SJSA1 (cell line): ENCODE measurements at regions not wholly inside any gene's neighbourhood (a gene's known extent, or its start where the extent isn't known, plus 50 kb on each side); places are given as distances from the start of the nearest gene placed in this dataset.
"Not testable (repeated sequence)": the region's sequence is repeated elsewhere in the genome, so short reads cannot be mapped to it uniquely, and the experiment has no call there.

Source experiments
- DNase-seq, 2 experiments: peaks; one replicate each; pipeline ENCODE4 v3.0.0-alpha.2; 2015 to 2020; ENCODE audit warnings: low spot score in 2 of 2, low read depth in 1 of 2
- H3K27ac ChIP-seq: fragments of 250-450 bp; sonication (Bioruptor Pico); 2 replicates; pipeline ENCODE4 v1.5.1; 2020; ENCODE audit warnings: mild to moderate bottlenecking, moderate library complexity
- H3K27me3 ChIP-seq: fragments of 250-450 bp; sonication (Bioruptor Pico); replicated peaks from 2 replicates; pipeline ENCODE4 v1.5.1; 2020; ENCODE audit warnings: mild to moderate bottlenecking, moderate library complexity
- H3K36me3 ChIP-seq: fragments of 250-450 bp; sonication (Bioruptor Pico); 2 replicates; pipeline ENCODE4 v1.5.1; 2020; ENCODE audit warnings: mild to moderate bottlenecking
- H3K4me1 ChIP-seq: fragments of 250-450 bp; sonication (Bioruptor Pico); replicated peaks from 2 replicates; pipeline ENCODE4 v1.6.1; 2021; ENCODE audit warnings: mild to moderate bottlenecking
- H3K4me3 ChIP-seq: fragments of 250-450 bp; sonication (Bioruptor Pico); 2 replicates; pipeline ENCODE4 v1.5.1; 2020; ENCODE audit warnings: mild to moderate bottlenecking
- H3K9me3 ChIP-seq: fragments of 250-450 bp; sonication (Bioruptor Pico); replicated peaks from 2 replicates; pipeline ENCODE4 v1.5.1; 2020; ENCODE audit warnings: mild to moderate bottlenecking

GRCh38 chr15:25169318-25169717 is 214.5 kb downstream of the SNRPN start:
- no peak overlapping the region for H3K4me3 ChIP-seq
- H3K27me3 ChIP-seq, result no peaks in the 10 kb centered on the region
- no peaks in the 10 kb centered on the region for H3K4me1 ChIP-seq
- peaks cover 29% of the 10 kb centered on the region for H3K9me3 ChIP-seq
- DNase-seq, result no peak
- H3K36me3 ChIP-seq, result no peaks in the 10 kb centered on the region
- no peak overlapping the region for H3K27ac ChIP-seq

- DNase-seq, result no peak
- no peak overlapping the region for H3K27ac ChIP-seq
- no peaks in the 10 kb centered on the region for H3K4me1 ChIP-seq
- peaks cover 29% of the 10 kb centered on the region for H3K9me3 ChIP-seq
- no peaks in the 10 kb centered on the region for H3K27me3 ChIP-seq
- H3K36me3 ChIP-seq, result no peaks in the 10 kb centered on the region
- H3K4me3 ChIP-seq, result no peak overlapping the region
Observed at GRCh38 chr15:25170113-25170731, 215.4 kb downstream of the SNRPN start.

- no peak for DNase-seq
- H3K36me3 ChIP-seq, result no peaks in the 10 kb centered on the region
- H3K4me1 ChIP-seq, result no peaks in the 10 kb centered on the region
- H3K9me3 ChIP-seq, result peaks cover 29% of the 10 kb centered on the region
- H3K27me3 ChIP-seq, result no peaks in the 10 kb centered on the region
- no peak overlapping the region for H3K27ac ChIP-seq
- no peak overlapping the region for H3K4me3 ChIP-seq
Observed at GRCh38 chr15:25170781-25171110, 216.0 kb downstream of the SNRPN start.

GRCh38 chr15:25171111-25171811 is 216.5 kb downstream of the SNRPN start:
- DNase-seq, result no peak
- Histone ChIP-seq H3K4me3 (no peak overlapping the region), H3K4me1 (no peaks in the 10 kb centered on the region), H3K9me3 (peaks cover 27% of the 10 kb centered on the region), H3K36me3 (no peaks in the 10 kb centered on the region), H3K27me3 (no peaks in the 10 kb centered on the region), H3K27ac (no peak overlapping the region)

- Histone ChIP-seq H3K9me3 (peaks cover 23% of the 10 kb centered on the region), H3K4me1 (no peaks in the 10 kb centered on the region)
Observed at GRCh38 chr15:25171856-25172687, 217.3 kb downstream of the SNRPN start.

GRCh38 chr15:25172691-25173090 is 217.9 kb downstream of the SNRPN start:
- Histone ChIP-seq H3K9me3 (peaks cover 23% of the 10 kb centered on the region), H3K27me3 (no peaks in the 10 kb centered on the region), H3K4me1 (no peaks in the 10 kb centered on the region), H3K36me3 (no peaks in the 10 kb centered on the region), H3K27ac (no peak overlapping the region), H3K4me3 (no peak overlapping the region)
- DNase-seq, result no peak

More at GRCh38 chr15:25171856-25172687, 217.3 kb downstream of the SNRPN start:
- H3K27ac ChIP-seq, result no peak overlapping the region
- no peaks in the 10 kb centered on the region for H3K27me3 ChIP-seq
- no peak for DNase-seq
- no peak overlapping the region for H3K4me3 ChIP-seq
- no peaks in the 10 kb centered on the region for H3K36me3 ChIP-seq

- H3K36me3 ChIP-seq, result no peaks in the 10 kb centered on the region
- H3K9me3 ChIP-seq, result peaks cover 23% of the 10 kb centered on the region
- H3K27ac ChIP-seq, result no peak overlapping the region
- no peak for DNase-seq
- H3K4me3 ChIP-seq, result no peak overlapping the region
- H3K27me3 ChIP-seq, result no peaks in the 10 kb centered on the region
- H3K4me1 ChIP-seq, result no peaks in the 10 kb centered on the region
Observed at GRCh38 chr15:25173241-25174028, 218.6 kb downstream of the SNRPN start.

- not testable (repeated sequence) for H3K27me3 ChIP-seq, H3K27ac ChIP-seq, DNase-seq, H3K4me3 ChIP-seq, H3K4me1 ChIP-seq, H3K36me3 ChIP-seq
- H3K9me3 ChIP-seq, result peaks cover 23% of the 10 kb centered on the region
Observed at GRCh38 chr15:25174149-25174548, 219.4 kb downstream of the SNRPN start.

GRCh38 chr15:25175033-25175788 is 220.4 kb downstream of the SNRPN start:
- Histone ChIP-seq H3K9me3 (peaks cover 19% of the 10 kb centered on the region), H3K27ac (no peak overlapping the region), H3K4me1 (no peaks in the 10 kb centered on the region), H3K27me3 (no peaks in the 10 kb centered on the region), H3K36me3 (no peaks in the 10 kb centered on the region), H3K4me3 (no peak overlapping the region)
- DNase-seq, result no peak

- no peak for DNase-seq
- no peaks in the 10 kb centered on the region for H3K27me3 ChIP-seq
- no peak overlapping the region for H3K27ac ChIP-seq
- H3K4me1 ChIP-seq, result no peaks in the 10 kb centered on the region
- H3K9me3 ChIP-seq, result peaks cover 16% of the 10 kb centered on the region; the same call in 1 of the 2 replicates
- H3K36me3 ChIP-seq, result no peaks in the 10 kb centered on the region
- no peak overlapping the region for H3K4me3 ChIP-seq
Observed at GRCh38 chr15:25175789-25176615, 221.2 kb downstream of the SNRPN start.

- DNase-seq, result peak in 1 of 2 experiments; percentile 16
- peaks cover 16% of the 10 kb centered on the region; the same call in 1 of the 2 replicates for H3K9me3 ChIP-seq
Observed at GRCh38 chr15:25176616-25176923, 221.8 kb downstream of the SNRPN start.

More at GRCh38 chr15:25176616-25176923, 221.8 kb downstream of the SNRPN start:
- H3K27ac ChIP-seq, result no peak overlapping the region
- no peak overlapping the region for H3K4me3 ChIP-seq
- no peaks in the 10 kb centered on the region for H3K4me1 ChIP-seq
- no peaks in the 10 kb centered on the region for H3K27me3 ChIP-seq
- H3K36me3 ChIP-seq, result no peaks in the 10 kb centered on the region
